ENCODE measurements at regions not wholly inside any gene's neighbourhood (a gene's known extent, or its start where the extent isn't known, plus 50 kb on each side); places are given as distances from the start of the nearest gene placed in this dataset.

DNA sequence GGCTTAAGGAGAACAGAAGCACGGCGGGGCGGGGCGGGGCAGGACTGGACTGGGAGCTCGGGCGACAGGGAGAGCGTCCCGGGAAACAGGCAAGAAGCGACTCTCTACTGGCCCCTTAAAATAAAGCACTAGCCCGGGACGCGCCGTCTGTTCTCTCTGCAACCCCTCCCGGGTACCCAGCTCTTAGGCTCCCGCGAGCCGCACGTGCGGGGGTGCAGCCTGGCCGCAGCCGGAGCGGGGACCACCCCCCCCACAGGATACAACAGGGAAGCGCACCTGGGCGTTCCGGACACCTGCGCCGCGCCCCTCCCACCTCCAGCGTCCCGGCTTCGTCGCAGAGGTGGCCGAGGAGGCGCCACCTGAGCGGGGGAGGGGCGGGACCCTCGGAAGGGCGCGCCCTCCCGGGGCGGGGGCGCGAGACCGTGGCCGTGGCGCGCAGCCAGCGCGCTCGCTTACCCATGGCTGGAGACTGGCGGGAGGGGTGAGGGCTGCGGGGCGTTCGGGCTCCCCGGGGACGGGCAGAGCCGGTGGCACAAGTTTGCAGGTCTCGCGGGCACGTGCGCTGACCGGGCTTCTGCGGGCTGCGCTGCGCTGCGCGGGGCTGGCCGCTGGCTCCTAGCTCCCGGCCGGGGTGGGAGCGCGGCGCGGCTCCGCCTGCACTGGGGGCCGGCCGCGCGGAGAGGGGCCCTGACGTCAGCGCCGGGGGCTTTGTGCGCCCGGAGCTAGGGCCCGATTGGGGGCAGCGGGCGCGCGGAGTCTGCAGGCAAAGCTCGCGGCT, 91.5 kb downstream of the GEMIN8 start:
- peak overlapping the region; percentile 59 for H3K27ac ChIP-seq
- TF ChIP-seq ZFX (IDR thresholded peaks at IDR 0.05), result no peak
- TF ChIP-seq, protein P1, sequence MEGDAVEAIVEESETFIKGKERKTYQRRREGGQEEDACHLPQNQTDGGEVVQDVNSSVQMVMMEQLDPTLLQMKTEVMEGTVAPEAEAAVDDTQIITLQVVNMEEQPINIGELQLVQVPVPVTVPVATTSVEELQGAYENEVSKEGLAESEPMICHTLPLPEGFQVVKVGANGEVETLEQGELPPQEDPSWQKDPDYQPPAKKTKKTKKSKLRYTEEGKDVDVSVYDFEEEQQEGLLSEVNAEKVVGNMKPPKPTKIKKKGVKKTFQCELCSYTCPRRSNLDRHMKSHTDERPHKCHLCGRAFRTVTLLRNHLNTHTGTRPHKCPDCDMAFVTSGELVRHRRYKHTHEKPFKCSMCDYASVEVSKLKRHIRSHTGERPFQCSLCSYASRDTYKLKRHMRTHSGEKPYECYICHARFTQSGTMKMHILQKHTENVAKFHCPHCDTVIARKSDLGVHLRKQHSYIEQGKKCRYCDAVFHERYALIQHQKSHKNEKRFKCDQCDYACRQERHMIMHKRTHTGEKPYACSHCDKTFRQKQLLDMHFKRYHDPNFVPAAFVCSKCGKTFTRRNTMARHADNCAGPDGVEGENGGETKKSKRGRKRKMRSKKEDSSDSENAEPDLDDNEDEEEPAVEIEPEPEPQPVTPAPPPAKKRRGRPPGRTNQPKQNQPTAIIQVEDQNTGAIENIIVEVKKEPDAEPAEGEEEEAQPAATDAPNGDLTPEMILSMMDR (conservative IDR thresholded peaks at IDR 0.05), result no peak

DNA sequence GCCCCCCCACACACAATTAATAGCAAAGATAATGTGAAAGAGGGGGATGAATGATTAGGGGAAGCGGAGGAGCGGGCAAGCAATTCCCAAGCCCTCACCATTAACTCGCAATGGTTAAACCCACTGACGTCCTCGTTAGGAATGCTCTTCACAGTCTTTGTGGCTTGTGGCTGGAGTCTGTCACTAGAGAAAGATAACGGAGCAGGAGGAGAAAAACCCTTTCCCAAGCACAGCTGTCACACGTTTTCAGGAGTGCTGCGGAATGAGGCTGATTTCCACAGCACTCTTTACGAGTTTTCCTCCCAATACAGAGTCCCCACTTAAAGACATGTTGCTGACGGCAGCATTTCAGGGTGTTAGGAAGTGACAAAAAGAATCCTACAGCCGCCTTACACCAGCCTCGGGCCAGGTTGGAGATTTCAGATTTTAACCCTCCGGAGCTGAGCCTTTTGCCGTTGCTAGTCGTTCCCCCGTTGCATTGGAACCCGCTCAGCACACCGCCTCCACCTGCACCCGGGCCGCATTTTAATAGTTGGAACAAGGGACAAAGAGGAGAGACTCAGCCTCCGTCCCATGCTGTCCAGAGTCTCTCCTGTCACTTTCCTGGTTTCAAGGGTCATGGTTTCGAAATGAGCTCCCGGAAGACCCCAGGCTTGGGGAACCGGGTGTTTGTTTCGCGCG, 92.2 kb downstream of the GEMIN8 start:
- no peak for TF ChIP-seq ZFX (IDR thresholded peaks at IDR 0.05)
- TF ChIP-seq, protein P1 (conservative IDR thresholded peaks at IDR 0.05), result no peak
- H3K27ac ChIP-seq, result peak overlapping the region; percentile 59

DNA sequence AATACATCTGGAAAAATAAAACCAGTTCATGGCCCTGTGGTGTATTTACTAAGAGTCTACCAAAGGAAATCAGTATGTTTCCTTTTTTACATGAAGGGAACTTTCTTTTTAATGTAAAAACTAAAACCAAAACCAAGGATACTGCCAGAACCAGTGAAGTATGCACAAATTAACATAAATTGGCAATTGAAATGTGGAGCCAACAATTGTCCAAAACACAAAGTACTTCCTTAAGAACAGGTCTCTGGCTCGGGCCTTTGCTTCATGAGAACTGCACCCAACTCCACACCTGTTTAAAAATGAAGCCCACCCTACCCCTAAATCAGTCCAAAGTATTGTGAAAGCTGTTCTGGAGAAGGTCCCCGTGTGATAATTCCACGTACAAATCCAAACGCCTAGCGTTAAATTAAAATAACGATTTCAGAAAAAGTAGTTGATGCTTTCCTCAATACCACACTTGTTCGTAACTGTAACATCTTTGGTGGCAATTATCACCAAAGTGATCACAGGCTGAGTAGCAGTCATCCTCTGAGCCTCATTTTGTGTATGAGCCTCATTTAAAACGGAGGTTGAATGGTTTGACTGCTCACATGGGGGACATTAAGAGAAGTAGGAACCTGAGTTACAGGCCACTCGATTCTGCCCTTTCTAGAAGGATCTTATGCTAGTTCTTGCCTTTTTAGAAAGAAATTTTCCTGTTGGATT, 93.0 kb downstream of the GEMIN8 start:
- no peak overlapping the region for H3K27ac ChIP-seq
- no peak for TF ChIP-seq ZFX (IDR thresholded peaks at IDR 0.05)
- TF ChIP-seq, protein P1 (conservative IDR thresholded peaks at IDR 0.05), result no peak

DNA sequence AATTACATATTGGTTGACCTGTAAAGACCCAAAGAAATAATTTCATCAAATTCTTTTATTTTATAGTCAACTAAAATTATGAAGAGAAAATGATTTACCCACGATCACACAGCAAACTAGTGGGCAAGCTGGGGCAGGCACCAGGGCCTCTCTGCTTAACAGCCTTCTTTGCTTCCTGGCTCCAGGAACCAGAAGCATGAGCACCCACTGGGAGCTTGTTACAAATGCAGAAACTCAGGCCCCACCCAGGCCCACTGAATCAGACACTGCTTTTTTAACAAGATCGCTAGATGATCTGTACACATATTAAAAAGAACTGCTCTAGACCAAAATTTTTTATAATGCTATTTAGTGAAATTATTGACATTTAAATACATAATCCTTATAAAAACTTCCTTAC, 95.0 kb downstream of the GEMIN8 start:
- H3K27ac ChIP-seq, result no peak overlapping the region
- no peak for TF ChIP-seq ZFX (IDR thresholded peaks at IDR 0.05)
- TF ChIP-seq, protein P1 (conservative IDR thresholded peaks at IDR 0.05), result no peak

DNA sequence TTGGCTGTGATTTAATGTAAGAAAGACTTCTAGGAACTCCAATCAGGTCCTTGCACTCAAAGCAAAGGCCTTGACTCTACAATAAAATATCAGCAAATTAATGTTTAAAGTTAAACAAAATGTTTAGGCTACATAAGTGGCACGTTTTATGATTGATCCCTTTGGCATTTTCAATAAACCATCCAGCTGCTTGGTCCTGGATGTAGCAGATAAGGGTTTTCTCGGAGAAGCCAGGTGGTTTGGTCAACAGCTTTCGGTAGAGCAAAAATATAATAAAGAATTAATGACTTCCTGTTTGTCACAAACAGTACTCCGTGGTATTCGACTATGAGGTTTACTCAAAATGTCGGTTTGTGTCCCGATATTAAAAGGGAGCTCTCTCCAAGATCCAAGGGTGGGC, 95.8 kb downstream of the GEMIN8 start:
- TF ChIP-seq, protein P1 (conservative IDR thresholded peaks at IDR 0.05), result no peak
- TF ChIP-seq ZFX (IDR thresholded peaks at IDR 0.05), result no peak
- H3K27ac ChIP-seq, result no peak overlapping the region

DNA sequence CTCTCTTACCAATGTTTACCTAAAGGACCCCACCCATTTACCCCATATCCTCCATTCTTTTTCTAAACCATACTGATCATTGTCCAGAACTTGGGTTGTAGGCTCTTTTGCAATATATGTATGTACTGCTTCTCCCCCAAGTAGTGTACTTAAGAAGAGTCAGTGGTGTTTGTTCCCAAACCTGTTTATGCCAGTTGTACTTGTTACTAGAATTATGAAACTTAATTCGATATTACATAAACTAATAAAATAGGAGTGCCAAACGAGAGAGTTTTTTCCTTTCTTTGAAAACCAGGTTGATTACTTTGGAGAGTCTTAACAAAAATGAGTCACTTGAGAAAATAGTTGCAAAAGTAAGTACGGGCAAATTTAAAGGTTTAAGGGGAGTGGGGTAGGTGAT, 96.3 kb downstream of the GEMIN8 start:
- TF ChIP-seq, protein P1 (conservative IDR thresholded peaks at IDR 0.05), result no peak
- no peak for TF ChIP-seq ZFX (IDR thresholded peaks at IDR 0.05)
- H3K27ac ChIP-seq, result no peak overlapping the region

DNA sequence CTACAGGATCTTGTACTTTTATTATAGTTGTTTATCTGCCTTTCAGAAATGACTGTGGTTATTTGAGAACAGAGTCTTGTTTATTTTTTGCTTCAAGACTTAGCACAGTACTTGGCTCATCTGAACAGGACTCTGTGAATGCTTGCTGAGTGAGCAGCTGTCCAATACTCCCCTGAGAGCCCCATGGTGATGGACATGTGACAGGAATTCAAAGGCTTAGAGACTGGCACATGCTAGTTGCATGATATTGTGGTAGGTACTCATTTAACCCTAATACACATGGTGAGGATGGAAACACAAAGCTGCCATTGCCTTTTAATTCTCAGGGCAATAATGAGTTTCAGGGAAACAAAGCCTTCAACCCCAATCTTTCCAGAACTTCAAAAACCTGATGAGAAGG, 97.3 kb downstream of the GEMIN8 start:
- TF ChIP-seq, protein P1 (conservative IDR thresholded peaks at IDR 0.05), result no peak
- no peak for TF ChIP-seq ZFX (IDR thresholded peaks at IDR 0.05)
- H3K27ac ChIP-seq, result no peak overlapping the region

Data from C4-2B (cell line).